Right lobe of liver (tissue), 4 donors: ENCODE measurements at regions not wholly inside any gene's neighbourhood (a gene's known extent, or its start where the extent isn't known, plus 50 kb on each side); places are given as distances from the start of the nearest gene placed in this dataset.

Experiments used
- CTCF ChIP-seq, 4 donors: fragments of 200-600 bp in 3 of 4; fragments of 450-650 bp in 1 of 4; IDR thresholded peaks; one replicate each; pipeline versions ENCODE4 v1.5.1 to v1.8.0; 2016 to 2022; ENCODE audit warnings: antibody characterized with exemption in 4 of 4, mild to moderate bottlenecking in 2 of 4
- POLR2A ChIP-seq: fragments of 450-650 bp; IDR thresholded peaks from one replicate; pipeline ENCODE4 v1.6.1; 2017; ENCODE audit warnings: antibody characterized with exemption, mild to moderate bottlenecking
- donor health status: DM: no; HTN: no; CAD: no.
- donor health status: DM: no; HTN: no; CAD: no.
- donor health status: DM: no; HTN: yes; CAD: no.

- no peak for TF ChIP-seq CTCF (IDR thresholded peaks at IDR 0.05)
- no peak for TF ChIP-seq POLR2A
Observed at GRCh38 chrX:40209951-40210617, 112.3 kb upstream of the BCOR start.
